ENCODE measurements at regions not wholly inside any gene's neighbourhood (a gene's known extent, or its start where the extent isn't known, plus 50 kb on each side); places are given as distances from the start of the nearest gene placed in this dataset.

GRCh38 chr3:186411994-186412393, 50.0 kb upstream of the DGKG start:
- no peak overlapping the region for H3K4me3 ChIP-seq (ENCODE audit: low read length)
- no peak for TF ChIP-seq CTCF (conservative IDR thresholded peaks at IDR 0.05; ENCODE audit: low read length)
- DNase-seq (ENCODE audit: low read depth), result no peak

All from AG10803 (cell line).